ENCODE measurements at regions not wholly inside any gene's neighbourhood (a gene's known extent, or its start where the extent isn't known, plus 50 kb on each side); places are given as distances from the start of the nearest gene placed in this dataset.

DNA sequence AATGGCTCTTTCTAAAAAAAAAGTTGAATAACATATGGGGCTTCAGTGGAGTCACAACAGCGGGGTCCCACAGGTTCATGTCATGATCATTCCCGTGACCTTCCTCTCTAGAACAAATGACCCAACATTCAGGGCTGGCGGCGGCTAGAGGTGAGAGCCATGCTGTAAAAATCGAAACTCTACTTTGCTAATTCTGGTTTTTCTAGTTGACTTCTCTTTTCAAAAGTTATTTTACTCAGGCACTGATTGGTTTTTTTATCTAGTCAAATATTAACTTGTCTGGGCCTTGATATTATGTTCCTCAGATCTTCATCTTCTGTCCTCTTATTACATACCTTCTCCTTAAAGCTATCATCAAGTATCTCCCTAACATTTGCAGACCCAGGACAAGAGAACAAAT is 402.9 kb upstream of the SOX5 start:
- TF ChIP-seq, protein P1, sequence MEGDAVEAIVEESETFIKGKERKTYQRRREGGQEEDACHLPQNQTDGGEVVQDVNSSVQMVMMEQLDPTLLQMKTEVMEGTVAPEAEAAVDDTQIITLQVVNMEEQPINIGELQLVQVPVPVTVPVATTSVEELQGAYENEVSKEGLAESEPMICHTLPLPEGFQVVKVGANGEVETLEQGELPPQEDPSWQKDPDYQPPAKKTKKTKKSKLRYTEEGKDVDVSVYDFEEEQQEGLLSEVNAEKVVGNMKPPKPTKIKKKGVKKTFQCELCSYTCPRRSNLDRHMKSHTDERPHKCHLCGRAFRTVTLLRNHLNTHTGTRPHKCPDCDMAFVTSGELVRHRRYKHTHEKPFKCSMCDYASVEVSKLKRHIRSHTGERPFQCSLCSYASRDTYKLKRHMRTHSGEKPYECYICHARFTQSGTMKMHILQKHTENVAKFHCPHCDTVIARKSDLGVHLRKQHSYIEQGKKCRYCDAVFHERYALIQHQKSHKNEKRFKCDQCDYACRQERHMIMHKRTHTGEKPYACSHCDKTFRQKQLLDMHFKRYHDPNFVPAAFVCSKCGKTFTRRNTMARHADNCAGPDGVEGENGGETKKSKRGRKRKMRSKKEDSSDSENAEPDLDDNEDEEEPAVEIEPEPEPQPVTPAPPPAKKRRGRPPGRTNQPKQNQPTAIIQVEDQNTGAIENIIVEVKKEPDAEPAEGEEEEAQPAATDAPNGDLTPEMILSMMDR (IDR thresholded peaks at IDR 0.05; ENCODE audit: poor library complexity, severe bottlenecking) = no peak
- no peak for TF ChIP-seq POLR2AphosphoS5 (IDR thresholded peaks at IDR 0.05)
- no peak for TF ChIP-seq EZH2 (IDR thresholded peaks at IDR 0.05; ENCODE audit: borderline replicate concordance, insufficient read depth, low read length, poor library complexity, severe bottlenecking)
- no peak for TF ChIP-seq MXI1 (conservative IDR thresholded peaks at IDR 0.05; ENCODE audit: poor library complexity, severe bottlenecking)
- TF ChIP-seq TAF1 (IDR thresholded peaks at IDR 0.05; ENCODE audit: low read depth) = no peak
- TF ChIP-seq EP300 (conservative IDR thresholded peaks at IDR 0.05; ENCODE audit: poor library complexity, severe bottlenecking) = no peak
- TF ChIP-seq, protein P2, sequence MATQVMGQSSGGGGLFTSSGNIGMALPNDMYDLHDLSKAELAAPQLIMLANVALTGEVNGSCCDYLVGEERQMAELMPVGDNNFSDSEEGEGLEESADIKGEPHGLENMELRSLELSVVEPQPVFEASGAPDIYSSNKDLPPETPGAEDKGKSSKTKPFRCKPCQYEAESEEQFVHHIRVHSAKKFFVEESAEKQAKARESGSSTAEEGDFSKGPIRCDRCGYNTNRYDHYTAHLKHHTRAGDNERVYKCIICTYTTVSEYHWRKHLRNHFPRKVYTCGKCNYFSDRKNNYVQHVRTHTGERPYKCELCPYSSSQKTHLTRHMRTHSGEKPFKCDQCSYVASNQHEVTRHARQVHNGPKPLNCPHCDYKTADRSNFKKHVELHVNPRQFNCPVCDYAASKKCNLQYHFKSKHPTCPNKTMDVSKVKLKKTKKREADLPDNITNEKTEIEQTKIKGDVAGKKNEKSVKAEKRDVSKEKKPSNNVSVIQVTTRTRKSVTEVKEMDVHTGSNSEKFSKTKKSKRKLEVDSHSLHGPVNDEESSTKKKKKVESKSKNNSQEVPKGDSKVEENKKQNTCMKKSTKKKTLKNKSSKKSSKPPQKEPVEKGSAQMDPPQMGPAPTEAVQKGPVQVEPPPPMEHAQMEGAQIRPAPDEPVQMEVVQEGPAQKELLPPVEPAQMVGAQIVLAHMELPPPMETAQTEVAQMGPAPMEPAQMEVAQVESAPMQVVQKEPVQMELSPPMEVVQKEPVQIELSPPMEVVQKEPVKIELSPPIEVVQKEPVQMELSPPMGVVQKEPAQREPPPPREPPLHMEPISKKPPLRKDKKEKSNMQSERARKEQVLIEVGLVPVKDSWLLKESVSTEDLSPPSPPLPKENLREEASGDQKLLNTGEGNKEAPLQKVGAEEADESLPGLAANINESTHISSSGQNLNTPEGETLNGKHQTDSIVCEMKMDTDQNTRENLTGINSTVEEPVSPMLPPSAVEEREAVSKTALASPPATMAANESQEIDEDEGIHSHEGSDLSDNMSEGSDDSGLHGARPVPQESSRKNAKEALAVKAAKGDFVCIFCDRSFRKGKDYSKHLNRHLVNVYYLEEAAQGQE (IDR thresholded peaks at IDR 0.05; ENCODE audit: borderline replicate concordance) = no peak
- no peak for TF ChIP-seq RAD21 (conservative IDR thresholded peaks at IDR 0.05)
- no peak for TF ChIP-seq SMC3 (conservative IDR thresholded peaks at IDR 0.05; ENCODE audit: poor library complexity)
